Fibroblast of skin of left quadriceps (primary cell): ENCODE measurements at regions not wholly inside any gene's neighbourhood (a gene's known extent, or its start where the extent isn't known, plus 50 kb on each side); places are given as distances from the start of the nearest gene placed in this dataset.
"Not testable (repeated sequence)": the region's sequence is repeated elsewhere in the genome, so short reads cannot be mapped to it uniquely, and the experiment has no call there.

Experiments used
- DNase-seq, 2 experiments: peaks; one replicate each; pipeline ENCODE4 v3.0.0-alpha.2; 2013; ENCODE audit warnings: low read depth in 2 of 2

- DNase-seq, result no peak
These were observed 950.3 kb downstream of the TSN start for GRCh38 chr2:122705746-122706145.

GRCh38 chr2:122706757-122707223 lies 951.3 kb downstream of the TSN start:
- no peak for DNase-seq

- DNase-seq, result no peak
These were observed 951.9 kb downstream of the TSN start for GRCh38 chr2:122707224-122707824.

- no peak for DNase-seq
These were observed 954.6 kb downstream of the TSN start for GRCh38 chr2:122710049-122710448.

GRCh38 chr2:122713800-122714199 lies 958.3 kb downstream of the TSN start:
- DNase-seq, result no peak

- DNase-seq, result not testable (repeated sequence)
These were observed 965.4 kb downstream of the TSN start for GRCh38 chr2:122720822-122721221.

GRCh38 chr2:122734766-122735424 lies 979.4 kb downstream of the TSN start:
- DNase-seq, result peak; percentile 75

GRCh38 chr2:122736279-122736678 lies 980.8 kb downstream of the TSN start:
- DNase-seq, result no peak

GRCh38 chr2:122737429-122738077 lies 982.1 kb downstream of the TSN start:
- DNase-seq, result peak in 1 of 2 experiments; percentile 7

GRCh38 chr2:122739732-122740593 lies 984.5 kb downstream of the TSN start:
- DNase-seq, result no peak

- DNase-seq, result no peak
These were observed 985.1 kb downstream of the TSN start for GRCh38 chr2:122740594-122740948.

- DNase-seq, result no peak
These were observed 986.0 kb downstream of the TSN start for GRCh38 chr2:122741403-122741802.

- no peak for DNase-seq
These were observed 987.7 kb downstream of the TSN start for GRCh38 chr2:122743021-122743675.

- no peak for DNase-seq
These were observed 990.2 kb downstream of the TSN start for GRCh38 chr2:122745603-122746002.

- no peak for DNase-seq
These were observed 992.2 kb downstream of the TSN start for GRCh38 chr2:122747670-122748069.

GRCh38 chr2:122748552-122749011 lies 993.1 kb downstream of the TSN start:
- DNase-seq, result peak; percentile 61 to 62

- DNase-seq, result no peak
These were observed 994.0 kb downstream of the TSN start for GRCh38 chr2:122749405-122749804.

GRCh38 chr2:122750095-122750494 lies 994.6 kb downstream of the TSN start:
- DNase-seq, result no peak

- no peak for DNase-seq
These were observed 995.4 kb downstream of the TSN start for GRCh38 chr2:122750808-122751207.

- DNase-seq, result no peak
These were observed 997.9 kb downstream of the TSN start for GRCh38 chr2:122753336-122753735.

- no peak for DNase-seq
These were observed 999.1 kb downstream of the TSN start for GRCh38 chr2:122754561-122754960.
